Mesenchymal stem cell (in vitro differentiated cells and primary cell): ENCODE measurements at regions not wholly inside any gene's neighbourhood (a gene's known extent, or its start where the extent isn't known, plus 50 kb on each side); places are given as distances from the start of the nearest gene placed in this dataset.

Source experiments
- DNase-seq: peaks from one replicate; pipeline ENCODE4 v3.0.0-alpha.2; 2013
- H2AFZ ChIP-seq: one replicate; pipeline ENCODE4 v1.6.1; 2013; ENCODE audit warnings: low read depth, mild to moderate bottlenecking, control low read depth, inconsistent platforms, low read length, moderate library complexity
- H2AK5ac ChIP-seq: 2 replicates; pipeline ENCODE4 v1.6.1; 2013; ENCODE audit warnings: low read length, moderate library complexity, mild to moderate bottlenecking, inconsistent platforms; ENCODE audit not compliant: severe bottlenecking
- H2BK120ac ChIP-seq: one replicate; pipeline ENCODE4 v1.6.1; 2013; ENCODE audit warnings: low read depth, mild to moderate bottlenecking, inconsistent platforms, low read length, moderate library complexity
- H2BK12ac ChIP-seq, 2 experiments: one replicate each; pipeline ENCODE4 v1.6.1; 2013; ENCODE audit warnings: inconsistent platforms in 2 of 2, low read length in 2 of 2, mild to moderate bottlenecking in 2 of 2, moderate library complexity in 2 of 2, control low read depth in 1 of 2
- H2BK15ac ChIP-seq: one replicate; pipeline ENCODE4 v1.6.1; 2013; ENCODE audit warnings: mild to moderate bottlenecking, low read depth, inconsistent platforms; ENCODE audit not compliant: poor library complexity, severe bottlenecking
- H2BK5ac ChIP-seq: 2 replicates; pipeline ENCODE4 v1.6.1; 2013; ENCODE audit warnings: low read depth, mild to moderate bottlenecking, low read length, control low read depth, inconsistent platforms; ENCODE audit not compliant: poor library complexity, severe bottlenecking
- H3K14ac ChIP-seq, 2 experiments: one replicate each; pipeline ENCODE4 v1.6.1; 2013; ENCODE audit warnings: inconsistent platforms in 2 of 2, low read length in 2 of 2, control low read depth in 1 of 2, mild to moderate bottlenecking in 1 of 2, moderate library complexity in 1 of 2
- H3K18ac ChIP-seq, 2 experiments: one replicate each; pipeline ENCODE4 v1.6.1; 2013; ENCODE audit warnings: inconsistent platforms in 2 of 2, low read length in 2 of 2, control low read depth in 1 of 2, low read depth in 1 of 2, mild to moderate bottlenecking in 1 of 2
- H3K23ac ChIP-seq, 2 experiments: one replicate each; pipeline ENCODE4 v1.6.1; 2013; ENCODE audit warnings: inconsistent platforms in 2 of 2, low read length in 2 of 2, mild to moderate bottlenecking in 2 of 2, moderate library complexity in 2 of 2, control low read depth in 1 of 2
- H3K27ac ChIP-seq: 2 replicates; pipeline ENCODE4 v1.5.1; 2013; ENCODE audit warnings: mild to moderate bottlenecking, moderate library complexity, low read length, control low read depth, inconsistent platforms; ENCODE audit not compliant: poor library complexity, severe bottlenecking
- H3K27me3 ChIP-seq, 2 experiments: 2 replicates each; pipeline versions ENCODE4 v1.6.1 to v1.7.0; 2013; ENCODE audit warnings: low read length in 2 of 2, mild to moderate bottlenecking in 2 of 2, moderate library complexity in 2 of 2, control low read depth in 1 of 2, inconsistent platforms in 1 of 2; ENCODE audit not compliant: control insufficient read depth in 1 of 2, insufficient read depth in 1 of 2
- H3K36me3 ChIP-seq, 2 experiments: 2 replicates each; pipeline versions ENCODE4 v1.6.1 to v1.7.0; 2013; ENCODE audit warnings: low read length in 2 of 2, control low read depth in 1 of 2, inconsistent platforms in 1 of 2, low read depth in 1 of 2, mild to moderate bottlenecking in 1 of 2; ENCODE audit not compliant: insufficient read depth in 2 of 2, control insufficient read depth in 1 of 2
- H3K4ac ChIP-seq, 2 experiments: one replicate each; pipeline ENCODE4 v1.6.1; 2013; ENCODE audit warnings: inconsistent platforms in 2 of 2, low read length in 2 of 2, mild to moderate bottlenecking in 2 of 2, moderate library complexity in 2 of 2, control low read depth in 1 of 2, low read depth in 1 of 2
- H3K4me1 ChIP-seq: 2 replicates; pipeline ENCODE4 v1.6.1; 2013; ENCODE audit warnings: low read depth, low read length, control low read depth; ENCODE audit not compliant: control insufficient read depth, insufficient read depth
- H3K4me2 ChIP-seq: 2 replicates; pipeline ENCODE4 v1.6.1; 2013; ENCODE audit warnings: low read length, mild to moderate bottlenecking, inconsistent platforms; ENCODE audit not compliant: poor library complexity, severe bottlenecking
- H3K4me3 ChIP-seq, 2 experiments: 2 replicates each; pipeline versions ENCODE4 v1.5.1 to v1.7.0; 2013; ENCODE audit warnings: low read length in 2 of 2, mild to moderate bottlenecking in 2 of 2, control low read depth in 1 of 2, low read depth in 1 of 2; ENCODE audit not compliant: insufficient read depth in 1 of 2
- H3K79me1 ChIP-seq: replicated peaks from 2 replicates; pipeline ENCODE4 v1.6.1; 2013; ENCODE audit warnings: mild to moderate bottlenecking, control low read depth, low read length, inconsistent platforms; ENCODE audit not compliant: poor library complexity, severe bottlenecking
- H3K9ac ChIP-seq: 2 replicates; pipeline ENCODE4 v1.7.0; 2013; ENCODE audit warnings: mild to moderate bottlenecking, low read length, moderate library complexity
- H3K9me3 ChIP-seq: 2 replicates; pipeline ENCODE4 v1.7.0; 2013; ENCODE audit warnings: mild to moderate bottlenecking, low read length; ENCODE audit not compliant: control insufficient read depth
- H4K8ac ChIP-seq: one replicate; pipeline ENCODE4 v1.6.1; 2013; ENCODE audit warnings: inconsistent platforms, mild to moderate bottlenecking, low read length, moderate library complexity
- H4K91ac ChIP-seq: one replicate; pipeline ENCODE4 v1.6.1; 2013; ENCODE audit warnings: mild to moderate bottlenecking, low read length, inconsistent platforms
- WGBS: methylation state at CpG from one replicate; pipeline ENCODE4 v1.1.7; 2013; ENCODE audit warnings: mixed read lengths; 5-methylcytosine and 5-hydroxymethylcytosine counted together

DNA sequence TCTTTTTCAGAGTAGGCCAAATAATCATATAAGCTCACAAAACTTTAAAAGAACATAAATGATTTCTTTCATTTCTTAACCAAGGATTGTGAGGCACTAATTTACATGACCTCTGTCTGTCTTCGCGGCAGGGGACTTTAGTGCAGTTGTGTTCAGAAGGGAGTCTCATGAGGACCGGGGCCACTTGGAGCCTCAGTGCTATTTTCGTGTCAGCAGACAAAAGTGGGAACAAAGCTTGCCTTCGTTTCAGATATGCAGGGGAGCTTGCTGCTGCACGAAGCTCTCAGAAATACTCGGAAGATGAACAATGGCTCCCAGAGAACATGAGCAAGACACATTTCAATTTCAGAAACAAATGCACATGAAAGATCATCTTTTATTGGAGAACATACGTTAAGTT, 497.0 kb downstream of the CDH26 start:
- Histone ChIP-seq H3K9ac (no peak overlapping the region), H3K23ac (no peak overlapping the region), H4K8ac (no peak overlapping the region), H2BK5ac (no peak overlapping the region), H2BK120ac (no peak overlapping the region), H3K36me3 (no peaks in the 10 kb centered on the region), H2AFZ (no peak overlapping the region), H2BK15ac (no peak overlapping the region), H3K4ac (no peak overlapping the region), H2AK5ac (no peak overlapping the region), H3K14ac (no peak overlapping the region), H3K4me1 (no peaks in the 10 kb centered on the region), H3K9me3 (no peaks in the 10 kb centered on the region), H3K79me1 (no peaks in the 10 kb centered on the region), H3K18ac (no peak overlapping the region), H3K27ac (no peak overlapping the region), H2BK12ac (no peak overlapping the region), H3K27me3 (no peaks in the 10 kb centered on the region), H3K4me3 (no peak overlapping the region), H4K91ac (no peak overlapping the region), H3K4me2 (no peak overlapping the region)
- DNase-seq: no peak
- WGBS: 69% methylated on average over 8 of the region's 8 CpGs

GRCh38 chr20:60459212-60459611, 501.0 kb downstream of the CDH26 start:
- Histone ChIP-seq H2BK5ac (no peak overlapping the region), H3K18ac (no peak overlapping the region), H3K79me1 (no peaks in the 10 kb centered on the region), H3K9ac (no peak overlapping the region), H3K23ac (no peak overlapping the region), H2BK15ac (no peak overlapping the region), H2AFZ (no peak overlapping the region), H2AK5ac (no peak overlapping the region), H3K36me3 (no peaks in the 10 kb centered on the region), H3K4me3 (no peak overlapping the region), H4K91ac (no peak overlapping the region), H3K27ac (no peak overlapping the region), H2BK120ac (no peak overlapping the region), H3K4me1 (no peaks in the 10 kb centered on the region), H3K9me3 (no peaks in the 10 kb centered on the region), H3K4me2 (no peak overlapping the region), H4K8ac (no peak overlapping the region), H3K14ac (no peak overlapping the region), H3K4ac (no peak overlapping the region), H3K27me3 (no peaks in the 10 kb centered on the region), H2BK12ac (no peak overlapping the region)
- WGBS: 74% methylated on average over 2 of the region's 3 CpGs
- DNase-seq: no peak

- no peaks in the 10 kb centered on the region for H3K9me3 ChIP-seq
- no peak overlapping the region for H2BK12ac ChIP-seq
- no peaks in the 10 kb centered on the region for H3K36me3 ChIP-seq
- H3K23ac ChIP-seq: no peak overlapping the region
- H4K91ac ChIP-seq: no peak overlapping the region
- WGBS: 96% methylated on average over 2 of the region's 2 CpGs
- H3K14ac ChIP-seq: no peak overlapping the region
- H3K4ac ChIP-seq: no peak overlapping the region
- H3K79me1 ChIP-seq: no peaks in the 10 kb centered on the region
- no peak overlapping the region for H2BK120ac ChIP-seq
- H2AFZ ChIP-seq: no peak overlapping the region
- H2BK15ac ChIP-seq: no peak overlapping the region
- H3K4me2 ChIP-seq: no peak overlapping the region
- no peak overlapping the region for H3K4me3 ChIP-seq
- H3K4me1 ChIP-seq: no peaks in the 10 kb centered on the region
- no peak overlapping the region for H3K18ac ChIP-seq
- H2BK5ac ChIP-seq: no peak overlapping the region
- H3K27me3 ChIP-seq: no peaks in the 10 kb centered on the region
- no peak for DNase-seq
- H3K9ac ChIP-seq: no peak overlapping the region
- no peak overlapping the region for H4K8ac ChIP-seq
- H3K27ac ChIP-seq: no peak overlapping the region
- H2AK5ac ChIP-seq: no peak overlapping the region
These were observed 503.8 kb downstream of the CDH26 start for GRCh38 chr20:60461993-60462392.

- Histone ChIP-seq H2BK15ac (no peak overlapping the region), H3K18ac (no peak overlapping the region), H3K4me1 (no peaks in the 10 kb centered on the region), H3K4me3 (no peak overlapping the region), H3K79me1 (no peaks in the 10 kb centered on the region), H3K4me2 (no peak overlapping the region), H3K27me3 (no peaks in the 10 kb centered on the region), H4K8ac (no peak overlapping the region), H2BK5ac (no peak overlapping the region), H3K14ac (no peak overlapping the region), H4K91ac (no peak overlapping the region), H3K4ac (no peak overlapping the region), H2AK5ac (no peak overlapping the region), H3K23ac (no peak overlapping the region), H2BK120ac (no peak overlapping the region), H2AFZ (no peak overlapping the region), H2BK12ac (no peak overlapping the region), H3K36me3 (no peaks in the 10 kb centered on the region), H3K9me3 (no peaks in the 10 kb centered on the region), H3K27ac (no peak overlapping the region), H3K9ac (no peak overlapping the region)
- no peak for DNase-seq
- 0% methylated on average over 1 of the region's 2 CpGs for WGBS
These were observed 505.6 kb downstream of the CDH26 start for GRCh38 chr20:60463798-60464197.
